GM18508 (cell line): ENCODE measurements at regions not wholly inside any gene's neighbourhood (a gene's known extent, or its start where the extent isn't known, plus 50 kb on each side); places are given as distances from the start of the nearest gene placed in this dataset.

ENCODE experiments used
- ATAC-seq: cut with Tn5 transposase; IDR thresholded peaks from one replicate; pipeline ENCODE4 v1.9.1; 2021; ENCODE audit warnings: moderate number of reproducible peaks; ENCODE audit not compliant: insufficient read depth, unreplicated experiment

- ATAC-seq, result no peak
These were observed 622.2 kb upstream of the GCFC2 start for GRCh38 chr2:76332871-76333270.

- no peak for ATAC-seq
These were observed 620.1 kb upstream of the GCFC2 start for GRCh38 chr2:76330865-76331264.

GRCh38 chr2:76326636-76327035 lies 615.9 kb upstream of the GCFC2 start:
- no peak for ATAC-seq

DNA sequence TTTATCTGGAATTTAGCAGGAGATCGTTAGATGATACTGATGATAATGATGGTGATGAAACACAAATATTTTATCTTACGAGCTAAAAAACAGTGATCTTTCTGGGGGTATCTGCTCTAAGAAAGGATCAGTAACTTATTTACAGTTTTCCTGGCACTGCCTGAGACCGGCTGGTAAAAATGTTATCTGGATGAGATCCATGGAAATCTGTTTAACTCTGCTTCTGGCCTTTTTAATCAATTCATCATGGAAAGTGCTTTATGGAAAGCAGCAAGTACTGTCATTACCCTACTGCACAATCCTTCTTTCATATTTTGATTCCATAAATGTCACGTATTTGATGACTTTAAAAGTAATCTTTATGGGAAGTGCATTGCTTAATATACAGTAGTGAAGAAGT lies 612.7 kb upstream of the GCFC2 start:
- ATAC-seq, result no peak

GRCh38 chr2:76320716-76321115 lies 610.0 kb upstream of the GCFC2 start:
- no peak for ATAC-seq

DNA sequence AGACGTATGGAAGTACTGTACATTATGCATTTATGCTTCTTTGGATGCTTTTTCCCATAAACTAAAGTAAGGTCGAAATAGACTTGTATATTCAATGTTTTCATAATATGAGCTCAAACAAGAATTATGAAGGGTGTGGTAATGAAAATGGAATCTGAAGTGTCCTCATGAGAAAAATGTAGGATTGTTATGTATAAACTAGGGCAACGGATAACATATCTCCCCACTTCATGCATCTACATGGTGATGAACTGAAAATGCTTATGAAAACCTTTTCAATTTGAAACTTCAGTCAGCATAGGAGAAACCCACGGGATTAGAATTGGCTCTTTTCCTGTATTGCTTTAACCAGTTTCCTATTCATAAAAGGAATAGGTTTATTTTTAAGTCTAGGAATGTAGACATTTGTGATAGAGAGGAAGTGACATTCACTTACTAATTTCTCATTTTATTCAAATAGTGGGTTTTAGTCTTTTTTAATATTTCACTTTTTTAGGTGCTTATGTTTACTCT lies 608.2 kb upstream of the GCFC2 start:
- no peak for ATAC-seq

DNA sequence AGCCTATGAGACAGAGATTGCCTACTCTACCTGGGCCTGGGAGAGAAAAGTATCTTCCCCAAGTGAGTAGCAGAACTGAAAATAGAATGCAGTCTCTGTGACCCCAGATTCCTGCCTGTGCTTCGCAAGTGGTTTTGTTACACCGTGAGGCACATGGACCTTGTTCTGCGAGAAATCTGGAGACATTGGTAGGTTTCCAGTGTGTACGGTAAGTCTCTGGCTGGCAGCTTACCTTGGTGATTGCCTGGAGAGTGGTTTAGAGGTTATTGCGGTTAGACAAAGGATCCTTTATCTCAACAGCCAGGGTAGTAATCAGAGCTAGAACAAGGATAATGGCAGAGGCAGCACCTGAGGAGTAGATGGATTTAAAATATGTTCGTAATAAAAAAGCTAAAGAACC lies 606.0 kb upstream of the GCFC2 start:
- ATAC-seq, result no peak

DNA sequence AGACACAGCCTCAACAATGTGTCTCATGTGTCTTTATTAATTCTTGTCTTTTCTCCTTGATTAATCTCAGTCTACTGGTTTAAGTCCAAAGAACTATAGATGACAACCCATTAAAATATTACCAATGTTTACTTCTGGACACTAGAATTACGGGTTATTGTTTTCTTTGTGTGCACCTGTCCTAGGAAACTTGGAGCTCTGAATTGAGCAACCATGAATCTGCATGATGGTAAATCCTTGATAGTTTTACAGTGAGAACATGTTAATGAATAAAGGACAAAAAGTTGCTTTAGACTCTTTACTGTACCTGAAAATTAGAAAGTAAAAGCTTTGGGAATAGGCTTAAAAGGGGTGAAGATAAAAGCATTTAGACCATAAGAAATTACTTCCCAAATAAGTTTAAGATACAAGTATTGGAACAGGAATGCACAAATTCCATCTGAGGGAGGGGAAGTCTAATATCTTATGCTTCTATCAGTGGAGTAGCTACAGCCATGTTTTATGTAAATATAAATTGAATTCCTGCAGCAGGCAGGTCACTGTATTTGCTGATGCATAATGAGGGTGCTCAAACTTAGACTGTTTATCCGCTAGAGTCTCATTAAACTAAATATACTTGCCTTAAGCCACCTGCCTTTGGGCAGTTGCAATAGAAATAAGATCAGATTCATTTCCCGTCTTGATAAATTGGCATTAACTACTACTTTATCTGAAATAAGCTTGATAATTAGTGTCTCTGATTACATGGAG lies 603.7 kb upstream of the GCFC2 start:
- ATAC-seq, result no peak

DNA sequence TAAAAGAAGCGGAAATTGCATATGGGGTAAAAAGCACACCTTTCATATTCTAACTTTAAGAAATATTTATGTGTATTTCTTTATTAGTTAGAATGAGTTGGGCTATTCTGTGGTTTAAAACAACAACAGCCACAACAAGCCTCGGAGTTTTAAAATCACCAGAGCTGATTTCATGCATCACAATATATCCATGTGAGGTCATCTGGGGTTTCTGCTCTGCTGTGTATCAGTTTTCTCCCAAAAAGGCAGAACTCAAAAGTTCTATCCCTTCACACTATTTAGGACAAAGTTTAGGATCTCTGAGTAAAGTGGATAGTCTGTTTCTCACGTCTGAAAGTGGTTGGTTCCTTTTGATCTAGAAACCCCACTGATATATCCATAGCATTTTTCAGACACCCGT lies 601.5 kb upstream of the GCFC2 start:
- no peak for ATAC-seq

DNA sequence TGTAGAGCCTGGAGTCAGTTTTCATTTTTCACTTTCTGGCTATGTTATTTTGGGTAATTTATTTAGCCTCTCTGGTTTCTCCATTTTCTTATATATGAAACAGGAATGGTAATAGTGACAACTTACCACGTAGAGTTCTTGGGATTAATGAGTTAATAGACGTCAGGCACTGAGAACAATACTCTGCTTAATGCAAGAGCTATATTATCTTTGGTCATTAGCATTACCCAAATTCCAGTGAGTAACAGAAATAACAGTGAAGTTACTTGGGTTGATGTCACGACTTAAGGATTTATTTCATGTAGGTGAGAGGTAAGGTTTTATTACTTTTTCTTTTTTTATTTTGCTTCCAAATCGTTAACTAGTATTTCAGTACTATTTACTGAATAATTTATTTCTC lies 601.0 kb upstream of the GCFC2 start:
- ATAC-seq, result no peak

DNA sequence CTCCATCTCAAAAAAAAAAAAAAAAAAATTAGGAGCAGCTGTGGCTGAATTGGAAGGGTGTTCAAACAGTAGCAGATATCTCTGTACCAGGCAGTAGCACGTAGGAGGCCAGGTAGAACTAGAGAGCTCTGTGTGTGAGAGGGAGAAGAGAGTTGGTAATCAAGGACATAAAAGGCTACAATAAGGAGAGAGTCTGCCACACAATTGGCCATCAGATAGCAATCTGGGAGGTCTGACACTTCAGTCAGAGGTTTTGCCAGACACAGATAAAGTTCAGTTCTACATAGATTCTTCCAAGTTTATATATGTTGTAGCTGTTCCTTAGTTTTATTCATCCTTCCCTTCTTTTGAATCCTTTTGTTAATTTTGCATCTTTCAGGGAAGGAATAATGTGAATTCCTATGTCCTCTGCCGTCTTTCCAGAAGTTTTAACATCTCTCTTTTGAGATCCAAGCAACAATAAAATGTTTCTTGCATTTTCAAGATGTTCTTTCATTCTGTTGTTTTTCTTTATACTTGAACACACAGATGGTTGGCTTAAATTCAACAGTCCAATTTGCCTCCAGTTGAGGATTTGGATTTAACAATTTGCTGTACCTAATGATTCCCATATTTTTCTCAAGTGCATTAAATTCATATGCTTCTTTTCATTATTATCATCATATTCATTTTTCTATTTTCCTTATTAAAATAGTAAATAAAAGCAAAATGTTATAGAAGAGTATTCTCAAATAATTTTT lies 600.3 kb upstream of the GCFC2 start:
- no peak for ATAC-seq

DNA sequence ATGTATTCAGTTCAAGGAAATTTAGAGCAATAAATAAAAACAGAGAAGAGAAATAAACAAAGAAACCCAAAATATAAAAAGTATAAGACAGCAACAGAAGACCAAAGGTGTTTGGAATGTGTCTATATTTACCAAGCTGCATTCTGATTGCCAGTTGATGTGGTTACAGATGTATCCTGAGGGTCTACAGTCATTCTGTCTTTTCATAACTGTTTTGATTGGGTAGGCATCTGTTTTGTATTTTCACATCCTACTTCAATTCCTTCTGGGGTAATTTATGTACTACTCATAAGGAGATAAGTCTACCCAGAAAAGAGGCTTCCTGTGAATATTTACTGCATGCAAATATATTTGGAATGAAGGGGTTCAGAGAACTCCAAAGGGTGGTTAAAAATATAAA lies 596.8 kb upstream of the GCFC2 start:
- no peak for ATAC-seq

DNA sequence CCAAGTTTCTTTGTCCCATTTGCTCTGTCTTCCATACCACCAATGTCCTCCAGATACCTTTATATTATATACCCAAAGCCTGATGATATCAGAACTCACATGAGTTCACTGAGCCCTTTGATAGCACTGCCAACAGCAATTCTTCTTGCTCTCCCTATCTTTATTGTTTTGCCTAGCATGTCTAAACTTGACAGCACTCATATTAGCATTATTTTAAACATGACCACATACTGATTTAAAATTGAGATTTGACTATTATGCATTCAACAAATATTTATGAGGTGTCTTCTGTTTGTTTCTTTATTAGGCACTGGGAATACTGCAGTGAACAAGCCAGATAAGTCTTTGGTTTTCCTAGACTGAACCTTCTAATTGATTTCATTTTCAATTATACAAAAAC lies 587.3 kb upstream of the GCFC2 start:
- ATAC-seq, result no peak

DNA sequence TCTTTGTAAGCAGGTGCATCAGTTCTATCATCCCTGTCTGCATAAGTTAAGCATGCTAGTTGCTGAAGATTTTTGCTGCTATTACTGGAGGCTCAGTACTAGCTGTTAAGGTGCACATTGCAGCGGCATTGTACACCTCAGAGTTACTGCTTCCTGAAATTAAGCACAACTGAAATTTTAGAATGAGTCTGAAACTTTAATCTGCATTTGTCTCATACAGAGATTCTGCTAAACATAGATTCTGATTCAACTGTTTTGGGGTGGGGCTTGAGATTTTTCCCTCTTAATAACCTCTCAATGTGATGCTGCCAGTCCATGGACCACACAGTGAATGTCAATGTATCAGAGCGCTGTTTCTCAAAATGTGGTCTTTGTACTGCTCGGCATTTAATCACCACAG lies 585.7 kb upstream of the GCFC2 start:
- ATAC-seq, result no peak

- ATAC-seq, result no peak
These were observed 585.0 kb upstream of the GCFC2 start for GRCh38 chr2:76295762-76296161.

- ATAC-seq, result no peak
These were observed 577.9 kb upstream of the GCFC2 start for GRCh38 chr2:76288598-76288997.

- ATAC-seq, result no peak
These were observed 577.4 kb upstream of the GCFC2 start for GRCh38 chr2:76288146-76288545.

- ATAC-seq, result no peak
These were observed 572.6 kb upstream of the GCFC2 start for GRCh38 chr2:76283350-76283749.

DNA sequence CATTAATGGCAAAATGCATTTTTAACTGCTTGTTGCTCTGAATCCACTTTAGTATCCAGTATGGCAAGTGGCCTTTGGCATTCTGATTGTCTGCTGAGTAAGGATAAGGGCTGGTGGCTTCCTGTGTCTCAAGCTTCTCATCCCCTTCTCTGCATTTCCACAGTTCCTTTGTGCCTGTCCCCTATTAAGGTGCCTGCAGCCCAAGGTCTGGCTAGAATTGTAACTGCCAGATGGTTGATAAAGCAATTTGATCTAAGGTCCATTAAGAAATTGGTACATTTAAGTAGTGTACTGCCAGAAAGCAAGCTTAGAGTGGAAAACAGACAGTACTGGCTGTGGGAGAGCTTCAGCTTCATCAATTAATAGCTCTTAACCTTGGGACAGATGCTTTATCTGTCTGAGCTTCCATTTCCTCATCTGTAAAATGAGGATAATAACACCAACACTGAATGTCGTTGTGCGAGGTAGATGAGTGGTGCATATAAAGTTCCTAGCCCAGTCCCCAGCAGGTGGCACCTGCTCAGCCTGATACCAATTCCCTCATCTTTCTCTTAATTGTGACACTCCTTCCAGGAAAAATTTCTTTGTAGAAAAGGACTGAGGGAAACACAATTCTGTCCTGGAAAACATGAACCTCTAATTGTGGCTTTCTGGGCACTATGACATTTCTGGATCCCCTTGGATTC lies 570.6 kb upstream of the GCFC2 start:
- no peak for ATAC-seq

- ATAC-seq, result no peak
These were observed 570.0 kb upstream of the GCFC2 start for GRCh38 chr2:76280686-76281085.

GRCh38 chr2:76279142-76279541 lies 568.4 kb upstream of the GCFC2 start:
- no peak for ATAC-seq
